ENCODE measurements at regions not wholly inside any gene's neighbourhood (a gene's known extent, or its start where the extent isn't known, plus 50 kb on each side); places are given as distances from the start of the nearest gene placed in this dataset.

- TF ChIP-seq TEF (CRISPR knock-in tag; IDR thresholded peaks at IDR 0.05) (no peak), IRF9 (CRISPR knock-in tag; IDR thresholded peaks at IDR 0.05; ENCODE audit: borderline replicate concordance) (no peak), GATAD2A (CRISPR knock-in tag; IDR thresholded peaks at IDR 0.05) (peak; percentile 42; the same call in 1 of the 2 replicates), ERF (CRISPR knock-in tag; IDR thresholded peaks at IDR 0.05) (peak; percentile 19; the same call in 1 of the 2 replicates), NFATC3 (CRISPR knock-in tag; IDR thresholded peaks at IDR 0.05) (no peak), SAP130 (CRISPR knock-in tag; IDR thresholded peaks at IDR 0.05; ENCODE audit: low read depth) (no peak), ZNF3 (CRISPR knock-in tag; IDR thresholded peaks at IDR 0.05) (peak; percentile 76; the same call in 1 of the 2 replicates), HNRNPUL1 (IDR thresholded peaks at IDR 0.05; ENCODE audit: low read depth, low read length) (no peak), HDAC2 (CRISPR knock-in tag; IDR thresholded peaks at IDR 0.05) (0 out of 2 replicates have a peak, but pooled peaks have one; percentile 12), PAWR (CRISPR knock-in tag; IDR thresholded peaks at IDR 0.05; ENCODE audit: borderline replicate concordance) (no peak), ZNF501 (CRISPR knock-in tag; IDR thresholded peaks at IDR 0.05) (peak; percentile 21; the same call in 1 of the 2 replicates), SOX13 (IDR thresholded peaks at IDR 0.05) (no peak), SOX13 (CRISPR knock-in tag; conservative IDR thresholded peaks at IDR 0.05 in 1 of 2, IDR thresholded peaks at IDR 0.05 in 1 of 2) (peak in 1 of 2 experiments; percentile 62; a peak in 1 of 4 replicates), XRCC5 (optimal IDR thresholded peaks at IDR 0.05; ENCODE audit: low read length) (peak; percentile 31), ZNF253 (CRISPR knock-in tag; IDR thresholded peaks at IDR 0.05; ENCODE audit: borderline replicate concordance) (no peak), SCMH1 (CRISPR knock-in tag; IDR thresholded peaks at IDR 0.05; ENCODE audit: borderline replicate concordance) (no peak), RXRB (CRISPR knock-in tag; IDR thresholded peaks at IDR 0.05; ENCODE audit: borderline replicate concordance) (0 out of 2 replicates have a peak, but pooled peaks have one; percentile 31), ZBTB7B (CRISPR knock-in tag; IDR thresholded peaks at IDR 0.05) (no peak), ZNF513 (CRISPR knock-in tag; conservative IDR thresholded peaks at IDR 0.05) (no peak), STAG1 (CRISPR knock-in tag; IDR thresholded peaks at IDR 0.05) (no peak), FUBP1 (CRISPR knock-in tag; IDR thresholded peaks at IDR 0.05; ENCODE audit: borderline replicate concordance) (no peak), SSRP1 (CRISPR knock-in tag; IDR thresholded peaks at IDR 0.05) (0 out of 2 replicates have a peak, but pooled peaks have one; percentile 43), FOXA3 (CRISPR knock-in tag; IDR thresholded peaks at IDR 0.05) (peak; percentile 68)
- TF ChIP-seq, protein P1, sequence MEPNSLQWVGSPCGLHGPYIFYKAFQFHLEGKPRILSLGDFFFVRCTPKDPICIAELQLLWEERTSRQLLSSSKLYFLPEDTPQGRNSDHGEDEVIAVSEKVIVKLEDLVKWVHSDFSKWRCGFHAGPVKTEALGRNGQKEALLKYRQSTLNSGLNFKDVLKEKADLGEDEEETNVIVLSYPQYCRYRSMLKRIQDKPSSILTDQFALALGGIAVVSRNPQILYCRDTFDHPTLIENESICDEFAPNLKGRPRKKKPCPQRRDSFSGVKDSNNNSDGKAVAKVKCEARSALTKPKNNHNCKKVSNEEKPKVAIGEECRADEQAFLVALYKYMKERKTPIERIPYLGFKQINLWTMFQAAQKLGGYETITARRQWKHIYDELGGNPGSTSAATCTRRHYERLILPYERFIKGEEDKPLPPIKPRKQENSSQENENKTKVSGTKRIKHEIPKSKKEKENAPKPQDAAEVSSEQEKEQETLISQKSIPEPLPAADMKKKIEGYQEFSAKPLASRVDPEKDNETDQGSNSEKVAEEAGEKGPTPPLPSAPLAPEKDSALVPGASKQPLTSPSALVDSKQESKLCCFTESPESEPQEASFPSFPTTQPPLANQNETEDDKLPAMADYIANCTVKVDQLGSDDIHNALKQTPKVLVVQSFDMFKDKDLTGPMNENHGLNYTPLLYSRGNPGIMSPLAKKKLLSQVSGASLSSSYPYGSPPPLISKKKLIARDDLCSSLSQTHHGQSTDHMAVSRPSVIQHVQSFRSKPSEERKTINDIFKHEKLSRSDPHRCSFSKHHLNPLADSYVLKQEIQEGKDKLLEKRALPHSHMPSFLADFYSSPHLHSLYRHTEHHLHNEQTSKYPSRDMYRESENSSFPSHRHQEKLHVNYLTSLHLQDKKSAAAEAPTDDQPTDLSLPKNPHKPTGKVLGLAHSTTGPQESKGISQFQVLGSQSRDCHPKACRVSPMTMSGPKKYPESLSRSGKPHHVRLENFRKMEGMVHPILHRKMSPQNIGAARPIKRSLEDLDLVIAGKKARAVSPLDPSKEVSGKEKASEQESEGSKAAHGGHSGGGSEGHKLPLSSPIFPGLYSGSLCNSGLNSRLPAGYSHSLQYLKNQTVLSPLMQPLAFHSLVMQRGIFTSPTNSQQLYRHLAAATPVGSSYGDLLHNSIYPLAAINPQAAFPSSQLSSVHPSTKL (CRISPR knock-in tag; IDR thresholded peaks at IDR 0.05) = peak; percentile 71; the same call in 1 of the 2 replicates
These were observed 143.6 kb downstream of the MRPL14 start (continued) for GRCh38 chr6:43983632-43984031.
